GM21737 (cell line): ENCODE measurements at regions not wholly inside any gene's neighbourhood (a gene's known extent, or its start where the extent isn't known, plus 50 kb on each side); places are given as distances from the start of the nearest gene placed in this dataset.
"Not testable (repeated sequence)": the region's sequence is repeated elsewhere in the genome, so short reads cannot be mapped to it uniquely, and the experiment has no call there.

Source experiments
- ATAC-seq: cut with Tn5 transposase; IDR thresholded peaks from one replicate; pipeline ENCODE4 v1.9.1; 2021; ENCODE audit warnings: mild to moderate bottlenecking, moderate library complexity; ENCODE audit not compliant: unreplicated experiment

DNA sequence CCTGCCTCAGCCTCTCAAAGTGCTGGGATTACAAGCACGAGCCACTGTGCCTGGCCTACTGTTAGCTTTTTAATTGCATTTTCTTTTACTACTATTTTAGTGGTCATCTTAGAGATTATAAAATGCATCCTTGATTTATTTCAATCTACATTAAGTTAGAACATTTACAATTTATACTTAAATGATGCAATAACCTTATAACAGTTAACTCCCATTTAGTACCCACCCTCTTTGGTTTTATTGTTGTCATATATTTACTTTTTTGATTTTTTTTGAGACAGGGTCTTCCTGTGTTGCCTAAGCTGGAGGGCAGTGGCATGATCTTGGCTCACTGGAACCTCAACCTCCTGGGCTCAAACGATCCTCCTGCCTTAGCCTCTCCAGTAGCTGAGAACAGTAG is 77.3 kb downstream of the PPCDC start:
- ATAC-seq = no peak

GRCh38 chr15:75104804-75105557 is 81.6 kb downstream of the PPCDC start:
- peak; percentile 40 for ATAC-seq

- ATAC-seq = no peak
These were observed 84.1 kb downstream of the PPCDC start for GRCh38 chr15:75107516-75107907.

- no peak for ATAC-seq
These were observed 84.8 kb downstream of the PPCDC start for GRCh38 chr15:75107908-75108838.

DNA sequence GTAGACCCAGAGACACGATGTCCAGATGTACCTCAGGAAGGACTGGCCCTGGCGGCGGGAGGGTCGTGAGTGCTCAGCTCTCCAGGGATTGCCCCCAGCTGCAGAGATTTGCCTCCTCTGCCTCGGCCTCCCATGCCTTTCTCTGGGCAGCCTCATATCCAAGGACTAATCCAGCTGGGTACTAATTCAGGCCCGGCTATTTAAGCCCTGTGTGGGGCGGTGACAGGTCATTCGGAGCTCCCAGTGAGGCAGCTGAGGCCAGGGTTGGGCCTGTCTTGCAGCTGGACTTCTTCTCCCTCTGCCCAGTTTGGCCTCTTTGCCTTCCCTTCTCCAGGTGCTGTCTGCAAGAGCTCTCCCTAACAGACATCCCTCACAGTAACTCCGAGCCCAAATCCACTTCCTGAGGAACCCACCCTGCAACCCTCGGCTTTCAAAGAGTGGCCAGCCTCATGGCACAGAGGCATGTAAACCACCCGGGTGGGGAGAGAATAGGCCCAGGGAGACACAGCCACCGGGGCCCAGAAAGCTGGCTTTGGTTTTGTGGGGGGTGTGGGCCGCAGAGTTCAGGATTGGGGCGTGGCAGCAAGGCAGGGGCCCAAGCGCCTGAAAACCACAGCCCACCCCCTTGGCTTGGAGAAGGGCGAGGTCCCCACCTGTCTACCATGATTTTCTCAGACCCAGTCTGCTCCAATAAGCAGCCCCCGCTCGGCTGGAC is 85.8 kb downstream of the PPCDC start:
- ATAC-seq = no peak

GRCh38 chr15:75109736-75110130 is 86.3 kb downstream of the PPCDC start:
- no peak for ATAC-seq

- no peak for ATAC-seq
These were observed 89.0 kb downstream of the PPCDC start for GRCh38 chr15:75112278-75112847.

- peak; percentile 49 for ATAC-seq
These were observed 88.7 kb upstream of the C15orf39 start for GRCh38 chr15:75112848-75113492.

DNA sequence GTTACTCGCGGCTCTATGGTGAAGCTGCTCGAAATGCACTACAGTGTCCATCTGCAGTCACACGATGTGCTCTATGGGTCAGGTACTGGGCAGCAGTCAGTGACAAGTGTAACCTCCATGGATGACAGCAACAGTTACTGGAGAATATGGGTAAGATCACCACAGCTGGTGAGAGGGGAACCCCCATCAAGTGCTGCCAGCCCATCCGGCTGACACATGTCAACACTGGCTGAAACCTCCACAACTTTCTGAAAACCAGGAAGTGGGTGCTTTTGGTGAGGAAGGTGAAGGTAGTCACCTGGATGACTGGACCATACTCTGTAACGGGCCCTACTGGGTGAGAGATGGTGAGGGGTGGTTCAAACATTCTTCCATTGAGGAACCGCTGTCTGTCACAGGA is 87.4 kb upstream of the C15orf39 start:
- ATAC-seq = no peak

- no peak for ATAC-seq
These were observed 86.9 kb upstream of the C15orf39 start for GRCh38 chr15:75114796-75115195.

DNA sequence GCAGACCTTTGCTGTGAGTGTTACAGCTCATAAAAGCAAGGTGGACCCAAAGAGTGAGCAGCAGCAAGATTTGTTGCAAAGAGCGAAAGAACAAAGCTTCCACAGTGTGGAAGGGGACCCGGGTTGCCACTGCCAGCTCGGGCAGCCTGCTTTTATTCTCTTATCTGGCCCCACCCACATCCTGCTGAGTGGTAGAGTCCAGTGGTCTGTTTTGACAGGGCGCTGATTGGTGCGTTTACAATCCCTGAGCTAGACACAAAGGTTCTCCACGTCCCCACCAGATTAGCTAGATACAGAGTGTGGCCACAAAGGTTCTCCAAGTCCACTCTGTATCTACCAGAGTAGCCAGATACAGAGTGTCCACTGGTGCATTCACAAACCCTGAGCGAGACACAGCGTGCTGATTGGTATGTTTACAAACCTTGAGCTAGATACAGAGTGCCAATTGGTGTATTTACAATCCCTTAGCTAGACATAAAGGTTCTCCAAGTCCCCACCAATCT is 86.2 kb upstream of the C15orf39 start:
- not testable (repeated sequence) for ATAC-seq

DNA sequence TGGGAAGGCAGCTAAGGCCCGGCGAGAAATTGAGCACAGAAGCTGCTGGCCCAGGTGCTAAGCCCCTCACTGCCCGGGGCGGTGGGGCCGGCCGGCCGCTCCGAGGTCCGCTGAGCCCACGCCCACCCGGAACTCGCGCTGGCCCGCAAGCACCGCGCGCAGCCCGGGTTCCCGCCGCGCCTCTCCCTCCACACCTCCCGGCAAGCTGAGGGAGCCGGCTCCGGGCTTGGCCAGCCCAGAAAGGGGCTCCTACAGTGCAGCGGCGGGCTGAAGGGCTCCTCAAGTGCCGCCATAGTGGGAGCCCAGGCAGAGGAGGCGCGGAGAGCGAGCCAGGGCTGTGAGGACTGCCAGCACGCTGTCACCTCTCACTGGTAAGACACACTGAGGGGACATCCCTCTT is 85.5 kb upstream of the C15orf39 start:
- ATAC-seq = not testable (repeated sequence)

- ATAC-seq = no peak
These were observed 83.7 kb upstream of the C15orf39 start for GRCh38 chr15:75117993-75118392.

DNA sequence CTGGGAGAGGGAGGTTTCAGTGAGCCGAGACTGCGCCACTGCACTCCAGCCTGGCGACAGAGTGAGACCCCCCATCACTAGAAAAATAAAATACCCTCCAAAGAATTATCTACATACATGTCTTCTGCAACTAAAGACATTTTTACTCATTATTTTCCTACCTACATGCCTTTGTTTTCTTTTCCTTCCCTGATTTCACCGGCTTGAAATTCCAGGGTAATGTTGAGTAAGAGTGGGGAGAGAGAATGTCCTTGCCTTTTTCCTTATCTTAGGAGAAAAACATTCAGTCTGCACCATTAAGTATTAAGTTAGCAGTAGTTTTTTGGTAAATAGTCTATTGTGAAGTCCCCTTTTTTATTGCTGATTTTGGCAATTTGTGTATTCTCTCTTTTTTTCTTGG is 82.4 kb upstream of the C15orf39 start:
- not testable (repeated sequence) for ATAC-seq

GRCh38 chr15:75121491-75121890 is 80.2 kb upstream of the C15orf39 start:
- no peak for ATAC-seq

DNA sequence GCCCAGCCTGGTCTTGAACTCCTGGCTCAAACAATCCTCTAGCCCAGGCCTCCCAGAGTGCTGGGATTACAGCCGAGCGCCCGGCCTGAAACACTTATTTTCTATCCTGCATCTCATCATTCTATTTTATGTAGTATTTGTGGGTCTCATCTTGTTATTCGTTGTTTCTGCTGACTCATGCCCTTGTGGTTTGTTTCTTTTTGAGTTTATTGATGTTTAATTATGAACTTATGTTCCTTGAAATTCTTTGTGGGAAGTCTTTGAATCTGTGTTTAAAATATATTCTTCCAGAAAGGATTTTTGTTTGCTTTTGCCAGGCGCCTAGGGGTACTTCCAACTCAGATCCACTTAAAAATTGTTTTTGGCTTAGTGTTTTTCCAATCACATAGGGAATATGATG is 78.3 kb upstream of the C15orf39 start:
- ATAC-seq = no peak

DNA sequence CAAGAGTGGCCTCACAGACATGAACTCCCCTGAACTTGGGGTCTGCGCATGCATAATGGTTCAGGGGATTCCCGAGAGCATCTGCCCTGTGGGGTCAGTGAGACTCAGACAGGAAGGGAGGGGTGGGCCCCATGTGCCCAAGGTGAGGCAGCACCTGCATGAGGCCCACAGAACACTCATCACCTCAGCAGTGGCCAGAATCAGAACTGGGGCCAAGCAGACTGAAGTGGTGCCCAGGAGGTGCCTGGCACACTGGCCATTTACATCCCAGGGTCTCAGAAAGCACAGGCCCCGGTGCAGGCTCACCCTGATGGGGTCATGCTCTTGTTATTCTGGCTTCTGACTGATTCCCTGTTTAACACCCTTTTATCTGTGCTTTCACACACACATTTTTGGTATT is 77.4 kb upstream of the C15orf39 start:
- ATAC-seq = not testable (repeated sequence)

DNA sequence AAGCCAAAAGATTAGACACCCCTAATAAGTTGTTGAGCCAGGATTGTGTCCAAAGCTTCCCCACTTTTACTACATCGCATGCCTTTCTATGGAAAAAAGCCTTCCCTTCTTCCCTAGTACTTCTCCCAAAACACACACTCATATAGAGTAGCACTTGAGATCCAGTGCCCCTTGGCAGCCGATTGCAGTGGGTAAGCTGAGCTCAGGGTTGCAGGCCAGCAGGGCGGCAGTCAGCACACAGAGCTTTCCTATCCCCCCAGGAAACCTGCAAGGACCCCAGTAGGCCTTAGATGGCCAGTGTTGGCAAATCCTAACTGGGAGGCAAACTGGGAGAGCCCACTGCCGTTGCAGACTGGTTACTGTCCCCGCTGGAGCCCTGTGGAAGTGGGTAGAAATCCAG is 75.7 kb upstream of the C15orf39 start:
- ATAC-seq = no peak

DNA sequence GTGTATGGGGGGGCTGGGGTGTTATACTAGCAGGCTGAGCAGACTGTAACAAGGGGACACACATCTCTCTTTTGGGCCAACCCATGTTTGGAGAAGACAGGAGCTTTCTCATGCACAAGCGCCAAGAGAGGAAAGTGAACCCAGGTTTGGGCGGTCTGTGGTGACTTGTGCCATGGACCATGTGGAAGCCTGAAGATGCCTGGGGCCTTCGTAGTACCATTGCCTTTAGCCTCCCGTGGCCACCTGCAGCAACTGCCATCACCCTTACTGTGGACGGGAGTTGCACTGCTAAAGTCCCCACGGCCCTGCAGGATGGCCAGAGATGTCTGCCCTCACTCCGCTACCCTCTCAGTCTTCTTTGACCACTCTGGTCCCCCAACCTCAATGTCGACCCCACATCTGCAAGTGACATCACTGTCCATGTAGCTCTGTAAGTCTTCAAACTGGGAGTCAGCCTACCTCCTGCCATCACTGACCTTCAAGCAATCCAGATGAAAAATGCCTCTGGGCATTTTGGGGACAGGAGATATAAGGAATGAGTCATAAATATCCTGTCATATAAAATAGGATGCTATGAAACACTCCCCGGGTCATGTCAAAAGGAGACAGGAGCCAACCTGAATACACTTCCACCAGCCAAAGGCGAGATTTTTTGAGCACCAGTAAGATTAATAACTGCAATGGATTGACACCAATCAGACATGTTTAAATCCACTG is 74.7 kb upstream of the C15orf39 start:
- ATAC-seq = no peak

- no peak for ATAC-seq
These were observed 71.9 kb upstream of the C15orf39 start for GRCh38 chr15:75129788-75130187.
